Pulmonary artery endothelial cell (primary cell): ENCODE measurements at regions not wholly inside any gene's neighbourhood (a gene's known extent, or its start where the extent isn't known, plus 50 kb on each side); places are given as distances from the start of the nearest gene placed in this dataset.
"Not testable (repeated sequence)": the region's sequence is repeated elsewhere in the genome, so short reads cannot be mapped to it uniquely, and the experiment has no call there.

Source experiments
- DNase-seq: peaks from one replicate; pipeline ENCODE4 v3.0.0-alpha.2; 2011; ENCODE audit warnings: low read depth, low spot score

DNA sequence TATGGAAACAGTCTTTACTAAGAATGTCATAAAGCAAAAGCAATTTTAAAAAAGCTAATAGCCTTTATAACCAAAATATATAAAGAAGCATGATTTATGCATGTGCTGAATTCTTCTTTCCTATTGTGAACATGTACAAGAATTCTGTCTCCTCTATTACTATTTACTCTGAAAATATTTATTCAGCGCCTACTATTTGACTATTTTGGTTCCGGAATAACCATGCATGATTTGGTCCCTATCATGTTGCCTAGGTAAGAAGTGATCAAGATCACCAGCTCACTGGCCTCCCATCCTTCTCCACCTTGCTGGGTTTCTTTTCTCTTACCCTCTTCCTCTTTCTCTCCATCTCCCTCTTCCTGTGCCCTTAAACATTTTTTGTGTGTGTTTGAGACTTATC lies 443.8 kb downstream of the SH3GL2 start:
- no peak for DNase-seq

DNA sequence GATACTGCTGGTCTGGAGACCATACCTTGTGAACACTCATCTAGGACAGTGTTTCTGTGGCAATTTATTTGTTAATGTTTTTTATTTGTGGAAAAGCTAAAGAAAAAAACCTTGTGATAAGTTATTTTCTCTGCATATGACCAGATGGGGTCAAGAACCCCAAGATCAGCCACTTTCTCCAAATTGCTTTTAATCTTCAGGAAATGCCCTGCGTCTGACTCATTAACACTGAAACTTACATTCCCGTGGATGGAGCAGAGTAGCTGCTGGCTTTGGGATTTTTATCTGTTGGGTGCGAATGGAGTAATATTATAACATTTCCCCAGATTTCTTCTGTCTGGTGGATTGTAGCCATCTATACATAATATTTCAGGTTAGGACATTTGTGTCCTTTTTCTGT lies 444.5 kb downstream of the SH3GL2 start:
- DNase-seq = peak; percentile 17

DNA sequence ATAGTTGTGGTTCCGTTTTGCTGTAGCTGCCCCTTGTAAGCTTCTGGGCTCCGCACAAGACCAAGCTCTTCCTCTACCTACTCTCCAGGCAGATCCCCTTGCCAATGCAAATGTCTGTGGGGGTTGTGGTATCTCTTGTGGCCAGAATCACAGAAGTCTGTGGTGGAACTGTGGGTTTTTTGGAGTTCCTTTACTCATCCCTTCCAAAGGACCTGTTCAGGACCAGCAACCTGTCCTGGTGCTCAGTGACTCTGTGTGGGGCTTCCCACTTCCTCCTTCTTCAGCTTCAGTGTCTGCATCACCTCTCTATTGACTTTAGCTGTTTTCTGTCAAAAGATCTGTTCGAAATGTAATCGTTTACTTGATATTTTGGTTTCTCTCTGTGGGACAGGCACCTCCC lies 441.3 kb upstream of the ADAMTSL1 start:
- DNase-seq = no peak

DNA sequence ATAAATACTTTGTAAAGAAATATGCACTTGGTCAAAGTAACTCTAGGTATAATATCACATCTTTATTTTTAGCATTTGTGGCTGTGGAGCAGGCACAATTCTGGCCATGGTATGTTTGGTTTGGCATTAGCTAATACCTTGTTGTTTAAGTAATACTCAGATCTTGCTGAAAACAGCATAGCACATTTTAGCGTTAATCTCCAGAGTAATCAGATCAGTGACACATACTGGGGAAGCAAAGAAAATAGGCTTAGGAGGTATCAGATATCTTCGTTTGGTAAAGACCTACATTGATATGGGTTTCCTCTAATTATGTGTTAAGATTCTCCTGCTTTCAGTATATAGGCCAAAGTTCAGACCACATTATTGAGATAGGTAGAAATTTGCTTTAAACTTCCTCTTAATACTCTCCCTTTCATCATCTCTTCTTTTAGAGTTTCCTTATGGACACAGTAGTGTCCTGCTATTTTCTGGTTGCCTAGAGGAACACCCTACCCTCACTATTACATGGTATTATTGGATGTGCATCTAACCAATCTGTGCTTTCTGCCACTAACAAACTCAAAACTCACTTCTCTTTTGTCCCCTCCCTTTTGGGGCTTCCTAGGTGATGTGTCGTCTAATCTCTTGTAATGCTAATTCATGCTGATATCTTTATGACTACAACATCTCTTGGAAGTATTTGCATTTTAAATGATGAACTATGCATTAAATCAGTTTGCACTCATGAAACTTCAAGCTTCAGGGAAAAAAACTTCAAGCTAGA lies 437.3 kb upstream of the ADAMTSL1 start:
- no peak for DNase-seq

DNA sequence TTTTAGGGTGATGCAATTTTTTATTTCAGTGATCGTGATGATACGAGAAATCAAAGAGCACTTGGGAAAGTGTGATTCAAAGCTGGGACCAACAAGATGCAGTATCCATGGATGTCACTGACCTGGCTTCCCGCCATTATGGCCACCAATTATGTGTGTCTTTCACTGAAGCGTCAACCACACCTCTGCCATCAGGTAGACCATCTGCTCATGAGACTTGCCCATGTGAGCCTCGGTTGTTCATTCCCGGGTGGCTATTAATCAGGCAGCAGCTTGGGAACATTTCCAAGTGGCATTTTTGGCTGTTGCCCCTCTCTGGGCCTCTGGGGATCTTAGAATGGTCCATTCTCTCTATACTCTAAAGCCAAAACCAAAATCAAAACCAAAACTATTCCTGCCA lies 436.0 kb upstream of the ADAMTSL1 start:
- DNase-seq = no peak

DNA sequence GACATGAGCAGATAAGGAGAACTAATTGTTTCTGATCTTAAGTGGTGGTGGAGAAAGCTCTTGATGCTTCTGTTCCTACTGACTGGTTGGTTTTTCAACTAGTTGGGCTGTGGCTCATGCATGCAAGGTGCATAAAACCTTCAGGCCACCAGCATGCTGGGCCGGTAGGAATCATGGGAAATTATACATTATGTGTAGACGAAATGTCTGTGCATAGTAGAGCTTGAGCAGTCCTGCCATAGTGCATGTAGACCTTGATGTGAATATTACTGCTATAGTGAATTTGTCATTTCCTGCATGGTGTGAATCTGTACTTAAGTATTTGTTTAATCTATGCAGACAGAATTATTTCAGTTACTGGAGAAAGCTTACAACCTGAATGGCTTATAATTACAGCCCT lies 433.6 kb upstream of the ADAMTSL1 start:
- no peak for DNase-seq

DNA sequence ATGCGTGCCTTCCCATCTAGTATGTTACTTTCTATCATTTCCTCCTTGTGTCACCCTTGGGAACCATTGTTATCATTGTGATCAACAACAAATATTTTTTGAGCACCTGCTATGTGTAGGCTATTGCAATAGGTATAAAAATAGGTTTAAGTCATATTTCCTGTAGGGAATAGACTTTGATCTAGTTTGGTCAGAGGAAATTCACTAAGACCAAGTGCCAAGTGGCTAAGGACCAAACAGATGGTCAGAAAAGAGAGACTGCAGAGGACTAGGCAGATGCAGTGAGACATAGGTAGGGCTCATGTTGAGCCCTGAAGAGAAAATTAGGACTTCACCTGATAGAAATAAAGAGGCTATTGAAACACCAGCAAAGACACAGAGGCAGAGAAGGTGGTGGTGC lies 430.0 kb upstream of the ADAMTSL1 start:
- DNase-seq = no peak

DNA sequence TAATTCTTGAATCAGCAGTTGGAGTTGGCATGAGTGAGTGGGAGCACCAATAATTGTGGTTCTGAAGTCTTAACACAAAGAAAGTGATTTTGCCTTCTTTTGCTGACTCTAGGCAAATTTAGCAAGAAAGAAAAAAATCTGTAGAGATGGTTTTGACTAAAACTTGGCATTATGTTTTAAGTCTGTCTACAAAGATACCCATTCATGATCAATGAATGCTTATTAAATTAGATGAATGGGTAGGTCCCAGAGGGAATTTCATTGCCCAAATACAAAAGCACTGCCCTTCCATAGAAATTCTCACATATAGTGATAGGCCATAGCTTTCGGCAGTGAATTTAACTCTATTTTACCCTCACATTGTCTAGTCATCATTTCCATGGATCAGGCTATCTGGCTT lies 428.6 kb upstream of the ADAMTSL1 start:
- DNase-seq = no peak

DNA sequence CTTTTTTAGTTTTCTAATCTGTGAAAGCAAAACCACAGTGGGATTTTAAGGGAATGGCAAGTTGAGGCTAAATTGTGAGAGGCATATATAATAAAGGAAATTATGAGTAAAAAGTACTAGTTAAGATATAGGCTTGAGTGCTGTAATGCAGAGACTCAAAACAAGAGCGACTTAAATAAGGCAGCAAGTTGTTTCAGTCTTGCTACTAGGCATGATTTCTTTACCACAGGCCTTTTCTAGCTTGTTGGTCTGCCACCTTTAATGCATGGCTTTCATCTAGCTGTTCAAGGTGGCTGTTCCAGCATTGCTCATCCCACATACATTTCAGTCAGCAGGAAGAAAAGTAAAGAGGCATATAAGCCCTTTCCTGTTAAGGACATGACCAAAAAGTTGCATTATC lies 427.9 kb upstream of the ADAMTSL1 start:
- no peak for DNase-seq

DNA sequence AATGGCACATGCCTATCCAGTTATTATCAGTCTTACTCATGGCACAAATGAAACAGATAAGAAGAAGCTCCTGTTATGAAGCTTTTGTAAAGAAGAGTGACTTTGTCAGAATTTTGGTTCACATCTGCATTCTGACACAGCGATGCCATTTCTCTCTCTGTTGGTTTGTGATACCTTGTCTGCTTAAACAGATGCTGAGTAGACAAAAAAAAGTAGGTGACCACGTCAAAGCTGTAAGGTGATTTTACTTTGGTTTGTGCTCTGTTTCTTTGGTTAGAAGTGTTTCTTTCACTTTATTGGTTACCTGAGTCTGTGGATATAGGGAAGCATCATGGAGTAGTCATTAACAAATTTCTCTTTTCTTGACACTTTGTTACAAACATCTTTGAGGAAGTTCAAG lies 422.3 kb upstream of the ADAMTSL1 start:
- DNase-seq = no peak

DNA sequence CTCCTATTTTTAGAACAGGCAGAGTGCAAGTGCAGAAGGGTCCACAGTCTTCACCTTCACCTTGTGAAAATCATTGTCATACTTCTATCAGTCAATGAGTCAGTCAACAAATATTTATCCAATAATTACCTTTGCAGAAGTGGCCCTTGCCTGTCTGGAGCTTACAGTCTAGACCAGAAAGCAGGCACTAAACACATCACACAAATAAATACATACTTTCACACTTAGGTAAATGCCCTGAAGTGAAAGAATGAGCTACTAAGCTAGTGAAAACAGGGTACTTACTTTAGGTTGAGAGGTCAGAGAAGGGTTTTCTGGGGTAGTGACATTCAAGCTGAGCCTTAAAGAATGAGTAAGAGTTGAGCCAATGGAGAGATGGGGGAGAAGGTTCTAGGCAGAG lies 421.9 kb upstream of the ADAMTSL1 start:
- no peak for DNase-seq

DNA sequence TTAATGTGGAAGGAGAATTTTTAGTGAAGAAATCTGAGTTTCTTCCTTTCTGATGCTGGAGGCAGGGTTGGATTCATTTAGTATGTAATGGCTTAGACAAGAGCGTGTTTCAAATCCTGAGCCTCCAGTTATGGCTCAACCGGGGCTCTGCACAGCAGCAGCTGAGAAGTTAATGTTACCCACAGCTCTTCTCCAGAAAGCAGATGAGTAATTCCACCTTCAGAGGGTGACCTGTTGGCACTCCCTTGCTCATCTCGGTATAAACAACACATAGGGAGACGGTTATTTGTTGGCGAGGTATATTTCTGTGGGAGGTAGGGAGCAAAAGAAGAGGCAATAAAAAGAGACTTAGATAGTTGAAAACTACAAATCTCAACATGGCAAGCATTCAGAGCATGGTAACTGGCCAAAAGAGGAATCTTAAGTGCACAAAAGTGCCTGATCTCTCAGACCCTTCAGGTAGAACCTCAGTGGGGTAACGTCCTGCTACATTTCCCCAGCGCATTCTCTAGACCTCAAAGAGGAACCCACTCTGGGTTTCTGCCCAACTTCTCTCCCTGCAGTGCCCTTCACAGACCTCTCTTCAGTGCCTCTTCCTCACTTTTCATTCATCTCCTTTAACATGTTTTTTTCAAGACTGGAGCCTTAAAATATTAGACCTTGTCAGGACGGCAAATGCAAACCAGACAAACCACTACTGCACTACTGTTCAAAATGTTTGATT lies 417.5 kb upstream of the ADAMTSL1 start:
- DNase-seq = no peak

DNA sequence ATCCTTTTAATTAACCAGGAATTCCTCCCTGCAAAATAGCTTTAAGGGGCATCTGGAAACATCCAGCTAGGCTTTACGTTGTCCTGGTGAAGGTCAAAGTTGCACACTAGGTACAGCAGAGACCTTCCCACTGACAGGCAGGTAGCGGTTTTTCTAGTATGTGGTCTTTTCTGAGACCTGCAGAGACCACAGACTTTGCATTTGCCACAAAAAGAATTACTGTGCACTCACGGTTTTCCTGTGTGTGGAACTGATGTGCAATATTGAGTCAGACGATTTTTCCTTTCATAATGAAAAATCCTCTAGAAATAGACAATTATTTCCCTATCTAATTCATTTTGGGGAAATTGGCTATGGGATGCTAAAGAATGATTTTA lies 417.0 kb upstream of the ADAMTSL1 start:
- no peak for DNase-seq

DNA sequence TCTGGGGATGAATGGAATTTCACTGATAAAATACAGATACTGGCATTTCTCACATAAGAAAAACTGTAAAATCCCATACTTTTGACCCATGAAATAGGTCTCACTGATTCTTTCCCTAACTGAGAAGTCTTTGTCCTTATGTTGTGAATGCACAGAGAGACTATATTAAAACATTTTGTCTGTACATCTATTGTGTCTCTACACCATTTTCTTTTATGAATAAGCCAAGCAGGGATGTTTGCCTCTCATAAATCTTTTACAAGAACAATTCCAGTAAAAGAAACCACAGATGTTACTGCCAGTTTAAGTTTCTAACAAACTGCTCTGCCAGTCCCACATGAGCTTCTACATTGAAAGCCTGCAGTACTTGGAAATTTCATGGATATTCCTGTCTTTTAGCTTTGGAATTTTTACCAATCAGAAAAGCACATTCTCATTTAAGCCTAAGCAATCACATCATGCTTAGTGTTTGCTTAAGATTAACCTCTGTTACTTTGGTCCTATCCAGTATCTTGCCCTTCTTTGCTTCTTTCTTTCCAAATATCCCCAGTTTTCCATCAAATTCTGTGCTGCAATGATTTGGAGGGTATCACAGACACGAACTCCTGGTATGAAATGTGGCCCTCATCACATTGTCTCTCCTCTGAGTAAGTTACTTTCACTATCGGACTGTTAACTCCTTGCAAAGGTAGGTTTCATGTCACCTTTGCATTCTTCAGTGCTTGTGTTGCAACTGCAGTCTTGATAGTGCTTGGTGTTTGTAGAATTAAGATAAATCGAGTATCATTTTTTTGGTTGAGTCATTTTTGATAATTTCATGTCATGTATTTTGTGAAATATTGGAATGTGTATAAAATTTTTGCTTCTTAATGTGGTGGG lies 415.1 kb upstream of the ADAMTSL1 start:
- no peak for DNase-seq

DNA sequence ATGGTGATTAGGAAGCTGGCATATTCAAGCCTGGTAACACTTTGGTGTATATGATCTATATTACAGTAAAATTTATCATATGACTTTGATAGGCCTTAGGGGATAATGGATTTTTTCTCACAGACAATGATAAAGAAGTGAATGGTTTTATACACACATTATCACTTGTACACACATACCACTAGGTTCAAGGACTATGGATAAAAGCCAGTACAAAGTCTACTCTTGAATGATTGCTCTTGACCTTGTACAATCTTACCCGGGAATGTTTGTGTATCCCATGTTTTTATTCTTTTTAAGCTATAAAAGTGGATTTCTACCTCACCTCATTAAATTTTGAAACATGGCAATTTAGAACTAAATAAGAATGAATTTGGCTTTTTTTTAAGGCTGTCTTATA lies 414.5 kb upstream of the ADAMTSL1 start:
- DNase-seq = no peak

DNA sequence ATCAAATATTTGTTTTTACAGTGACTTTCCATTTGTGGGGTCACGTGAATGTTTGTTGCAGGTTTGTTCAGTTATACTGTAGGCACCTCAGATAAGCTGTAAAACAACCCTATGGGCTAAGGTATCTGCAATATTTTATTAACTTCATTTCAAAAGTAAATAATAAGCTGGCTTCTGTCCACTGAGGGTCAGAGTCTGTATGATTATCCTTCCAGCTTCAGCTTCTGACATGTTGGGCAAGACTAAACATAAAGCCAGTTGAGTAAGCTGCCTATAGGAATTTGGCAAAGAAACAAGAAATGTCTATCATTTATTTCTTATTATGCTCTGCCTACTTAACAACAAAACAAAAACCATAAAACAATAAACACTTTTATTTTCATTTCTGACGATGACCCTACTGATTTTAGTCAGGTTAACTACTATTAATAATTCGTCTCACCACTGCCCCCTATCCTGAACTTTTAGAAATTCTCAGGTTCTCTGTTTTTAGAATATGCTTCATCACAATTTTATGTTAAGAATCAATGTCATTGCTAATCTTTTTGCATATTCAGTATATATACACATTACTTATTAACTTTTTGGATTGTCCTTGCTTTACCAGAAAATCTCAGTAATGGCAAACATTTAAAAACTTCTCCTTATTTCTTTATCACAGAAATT lies 413.6 kb upstream of the ADAMTSL1 start:
- DNase-seq = no peak

DNA sequence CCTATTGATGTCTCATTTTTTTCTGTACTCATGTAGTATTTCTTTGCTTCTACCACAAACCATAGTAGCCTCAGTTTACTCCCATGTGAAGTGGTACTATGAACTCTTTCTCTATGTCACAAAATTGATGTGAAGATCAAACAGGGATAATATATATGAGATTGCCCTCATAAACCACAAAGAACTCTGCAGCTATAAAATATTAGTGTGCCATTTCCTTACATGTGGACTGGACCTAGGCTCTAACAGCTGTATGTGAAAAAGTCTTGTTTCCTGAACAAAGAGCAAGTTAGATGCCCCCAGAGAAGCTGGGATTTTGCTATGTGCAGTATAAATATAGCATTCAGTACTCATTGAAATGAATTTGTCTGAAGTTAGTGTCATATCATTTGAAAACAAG lies 412.6 kb upstream of the ADAMTSL1 start:
- no peak for DNase-seq

DNA sequence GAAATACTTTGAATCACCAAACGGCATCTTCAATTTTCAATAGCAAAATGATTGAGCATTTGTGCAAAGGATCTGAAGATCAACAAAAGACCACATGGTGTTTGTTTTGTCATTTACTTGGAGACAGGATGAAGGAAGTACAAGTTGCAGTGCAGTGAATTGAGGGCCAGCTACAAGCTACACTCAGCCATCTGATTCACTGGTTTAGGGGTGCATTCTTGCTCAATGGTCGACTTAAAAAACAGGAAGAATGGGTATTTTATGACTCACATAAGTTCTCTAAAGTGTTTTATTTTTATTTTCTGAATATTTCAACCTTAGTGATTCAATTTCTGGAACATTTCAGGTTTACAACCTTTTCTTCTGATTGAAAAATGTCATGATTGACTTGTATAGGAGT lies 412.1 kb upstream of the ADAMTSL1 start:
- peak; percentile 2 for DNase-seq

DNA sequence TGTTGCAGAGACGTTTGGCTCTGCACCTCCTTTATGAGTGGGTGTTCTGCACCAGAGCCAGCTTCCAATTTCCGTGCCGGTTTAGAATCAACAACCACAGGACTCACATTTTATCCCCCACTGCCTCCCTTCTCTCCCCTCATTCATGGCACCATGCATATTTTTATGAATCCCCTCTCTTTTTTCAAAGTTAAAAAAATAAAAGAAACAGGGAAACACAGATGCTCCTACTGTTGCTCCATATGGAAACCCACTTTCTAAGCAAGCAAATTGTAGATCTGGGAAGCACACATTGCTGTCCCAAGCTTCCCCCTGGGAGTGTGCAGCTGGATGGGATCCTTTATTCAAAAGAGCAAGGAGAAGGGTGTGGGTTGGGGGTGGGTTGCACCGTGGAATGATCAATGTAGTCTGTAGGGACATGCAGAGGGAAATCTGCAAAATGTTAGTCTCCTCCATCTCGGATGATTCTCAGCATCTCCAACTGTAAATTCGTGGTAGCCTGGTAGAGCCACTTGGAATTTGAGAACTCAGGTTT lies 410.0 kb upstream of the ADAMTSL1 start:
- DNase-seq = no peak

DNA sequence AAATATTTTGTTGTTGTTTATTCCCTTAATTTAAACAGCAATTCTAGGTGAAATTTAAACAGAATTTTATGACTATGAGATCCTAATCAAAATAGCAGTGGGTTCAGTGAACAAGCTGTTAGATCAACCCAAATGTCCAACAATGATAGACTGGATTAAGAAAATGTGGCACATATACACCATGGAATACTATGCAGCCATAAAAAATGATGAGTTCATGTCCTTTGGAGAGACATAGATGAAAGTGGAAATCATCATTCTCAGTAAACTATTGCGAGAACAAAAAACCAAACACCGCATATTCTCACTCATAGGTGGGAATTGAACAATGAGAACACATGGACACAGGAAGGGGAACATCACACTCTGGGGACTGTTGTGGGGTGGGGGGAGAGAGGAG lies 407.3 kb upstream of the ADAMTSL1 start:
- DNase-seq = not testable (repeated sequence)

DNA sequence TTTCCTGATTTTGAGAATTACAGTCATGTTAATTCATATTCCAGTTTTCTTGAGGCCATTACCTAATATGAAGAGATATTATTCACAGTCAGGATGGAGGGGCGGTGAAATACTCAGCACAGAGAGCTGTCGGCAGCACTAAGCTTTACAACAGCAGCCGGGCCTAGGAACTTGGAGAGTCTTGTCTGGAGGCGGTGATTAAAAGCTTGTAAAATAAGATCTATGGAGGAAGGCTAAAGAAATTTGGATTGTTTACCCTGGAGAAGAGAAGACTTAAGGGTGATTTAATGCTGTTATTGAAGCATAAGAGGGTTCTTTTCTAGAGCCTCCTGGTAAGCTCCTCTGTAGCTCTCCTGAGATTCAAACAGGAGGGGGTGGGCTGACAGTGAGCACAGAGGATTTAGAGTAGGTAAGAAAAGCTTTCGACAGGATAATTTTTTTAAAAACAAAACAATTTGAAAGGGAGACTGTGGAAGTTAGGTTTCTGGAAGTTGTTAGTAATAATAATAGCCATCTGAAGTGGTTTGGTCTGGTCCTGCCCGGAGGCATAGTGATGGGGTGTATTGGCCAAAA lies 406.3 kb upstream of the ADAMTSL1 start:
- no peak for DNase-seq
